Mucosa of rectum (tissue), 2 donors: ENCODE measurements at regions not wholly inside any gene's neighbourhood (a gene's known extent, or its start where the extent isn't known, plus 50 kb on each side); places are given as distances from the start of the nearest gene placed in this dataset.

ENCODE experiments used
- H3K27ac ChIP-seq, 2 donors: one replicate each; pipeline ENCODE4 v1.7.0; 2013; ENCODE audit warnings: inconsistent platforms in 2 of 2, low read depth in 2 of 2, low read length in 2 of 2
- H3K27me3 ChIP-seq, 2 donors: one replicate each; pipeline ENCODE4 v1.7.0; 2013; ENCODE audit warnings: low read length in 2 of 2; ENCODE audit not compliant: control insufficient read depth in 2 of 2, insufficient read depth in 2 of 2
- H3K36me3 ChIP-seq, 2 donors: one replicate each; pipeline ENCODE4 v1.7.0; 2013; ENCODE audit warnings: low read length in 2 of 2; ENCODE audit not compliant: control insufficient read depth in 2 of 2, insufficient read depth in 2 of 2
- H3K4me1 ChIP-seq, 2 donors: one replicate each; pipeline ENCODE4 v1.7.0; 2013; ENCODE audit warnings: low read length in 2 of 2, mild to moderate bottlenecking in 1 of 2; ENCODE audit not compliant: control insufficient read depth in 2 of 2, insufficient read depth in 2 of 2
- H3K4me3 ChIP-seq, 2 donors: one replicate each; pipeline ENCODE4 v1.7.0; 2013; ENCODE audit warnings: low read length in 2 of 2
- H3K9ac ChIP-seq, 2 donors: one replicate each; pipeline ENCODE4 v1.7.0; 2013; ENCODE audit warnings: low read length in 2 of 2, low read depth in 1 of 2, mild to moderate bottlenecking in 1 of 2
- H3K9me3 ChIP-seq, 2 donors: one replicate each; pipeline ENCODE4 v1.7.0; 2013; ENCODE audit warnings: low read length in 2 of 2; ENCODE audit not compliant: control insufficient read depth in 2 of 2
- donor health status: healthy.
- donor health status: Normal muscosa, but diverticular disease.

- Histone ChIP-seq H3K27me3 (no peaks in the 10 kb centered on the region), H3K4me1 (no peaks in the 10 kb centered on the region), H3K27ac (no peak overlapping the region), H3K4me3 (no peak overlapping the region), H3K9me3 (peaks cover 0 to 3% of the 10 kb centered on the region in 2 donors), H3K9ac (no peak overlapping the region), H3K36me3 (no peaks in the 10 kb centered on the region)
Observed at GRCh38 chr12:58988643-58989344, 68.5 kb upstream of the LRIG3 start.

DNA sequence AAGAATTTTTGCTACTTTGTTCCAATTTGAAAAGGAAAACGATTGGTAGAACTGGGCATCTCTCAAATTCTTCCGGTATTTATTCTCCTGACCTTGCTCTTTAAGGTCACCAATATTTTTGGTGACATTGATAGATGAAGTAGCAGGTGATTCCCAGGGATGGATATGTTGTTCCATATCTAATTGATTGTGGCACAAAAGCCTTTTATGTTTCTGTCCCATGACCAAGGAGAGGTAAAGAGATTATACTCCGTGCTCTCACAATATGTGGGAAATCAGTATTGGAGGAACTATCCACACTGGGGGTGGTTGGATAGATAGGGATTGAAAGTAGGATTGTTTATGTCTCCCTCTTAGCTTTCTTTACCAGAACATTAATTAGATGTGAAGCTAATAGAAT lies 61.7 kb upstream of the LRIG3 start:
- Histone ChIP-seq H3K9me3 (no peaks in the 10 kb centered on the region), H3K4me3 (no peak overlapping the region), H3K27me3 (no peaks in the 10 kb centered on the region), H3K36me3 (no peaks in the 10 kb centered on the region), H3K27ac (no peak overlapping the region), H3K4me1 (no peaks in the 10 kb centered on the region), H3K9ac (no peak overlapping the region)

DNA sequence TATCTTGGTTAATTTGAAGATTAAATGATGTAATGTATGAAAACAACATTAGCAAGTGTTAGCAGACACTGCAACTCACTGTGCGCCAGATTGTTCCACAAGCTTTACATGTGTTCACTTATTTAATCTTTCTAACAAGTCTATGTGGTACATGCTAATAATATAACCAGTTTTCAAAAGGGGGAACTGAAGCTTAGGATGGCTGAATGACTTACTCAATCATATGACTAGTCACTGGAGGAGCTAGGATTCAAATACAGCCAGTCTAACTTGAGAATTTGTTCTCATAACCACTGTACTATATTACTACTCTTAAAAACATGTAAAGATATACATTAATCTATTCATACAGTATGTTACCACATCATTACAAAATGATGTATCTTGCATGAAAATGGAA lies 60.5 kb upstream of the LRIG3 start:
- no peaks in the 10 kb centered on the region for H3K36me3 ChIP-seq
- H3K4me1 ChIP-seq, result no peaks in the 10 kb centered on the region
- no peak overlapping the region for H3K27ac ChIP-seq
- no peaks in the 10 kb centered on the region for H3K27me3 ChIP-seq
- no peak overlapping the region for H3K4me3 ChIP-seq
- H3K9me3 ChIP-seq, result no peaks in the 10 kb centered on the region
- H3K9ac ChIP-seq, result no peak overlapping the region

GRCh38 chr12:58978717-58979116 lies 58.4 kb upstream of the LRIG3 start:
- Histone ChIP-seq H3K4me3 (no peak overlapping the region), H3K27ac (no peak overlapping the region), H3K27me3 (no peaks in the 10 kb centered on the region), H3K9me3 (no peaks in the 10 kb centered on the region), H3K9ac (no peak overlapping the region), H3K4me1 (no peaks in the 10 kb centered on the region), H3K36me3 (no peaks in the 10 kb centered on the region)

GRCh38 chr12:58977476-58977875 lies 57.2 kb upstream of the LRIG3 start:
- Histone ChIP-seq H3K27ac (no peak overlapping the region), H3K9ac (no peak overlapping the region), H3K9me3 (no peaks in the 10 kb centered on the region), H3K36me3 (no peaks in the 10 kb centered on the region), H3K27me3 (no peaks in the 10 kb centered on the region), H3K4me3 (no peak overlapping the region), H3K4me1 (no peaks in the 10 kb centered on the region)

- H3K4me3 ChIP-seq, result no peak overlapping the region
- H3K9ac ChIP-seq, result no peak overlapping the region
- no peaks in the 10 kb centered on the region for H3K36me3 ChIP-seq
- no peaks in the 10 kb centered on the region for H3K9me3 ChIP-seq
- no peak overlapping the region for H3K27ac ChIP-seq
- no peaks in the 10 kb centered on the region for H3K4me1 ChIP-seq
- H3K27me3 ChIP-seq, result no peaks in the 10 kb centered on the region
Observed at GRCh38 chr12:58976146-58976545, 55.8 kb upstream of the LRIG3 start.
